Kidney (tissue), 13 donors: ENCODE measurements at regions not wholly inside any gene's neighbourhood (a gene's known extent, or its start where the extent isn't known, plus 50 kb on each side); places are given as distances from the start of the nearest gene placed in this dataset.

Source experiments
- DNase-seq, 5 donors: peaks; one replicate each; pipeline ENCODE4 v3.0.0-alpha.2; 2013 to 2020
- FAIRE-seq: peaks from 2 replicates; lab custom pipeline; 2012; peaks lifted over from hg19 to GRCh38; lab: Jason Lieb, UNC
- H3K27ac ChIP-seq, 2 donors: one replicate each; pipeline ENCODE4 v1.7.0; 2013; ENCODE audit warnings: low read depth in 2 of 2, low read length in 2 of 2, inconsistent platforms in 1 of 2
- H3K27me3 ChIP-seq: one replicate; pipeline ENCODE4 v1.7.1; 2013; ENCODE audit warnings: low read length, inconsistent platforms; ENCODE audit not compliant: control insufficient read depth, insufficient read depth
- H3K36me3 ChIP-seq, 3 donors: one replicate each; pipeline versions ENCODE4 v1.7.0 to v1.7.1; 2013; ENCODE audit warnings: low read length in 3 of 3, control low read depth in 1 of 3, inconsistent platforms in 1 of 3; ENCODE audit not compliant: insufficient read depth in 3 of 3, control insufficient read depth in 2 of 3
- H3K4me1 ChIP-seq, 3 donors: one replicate each; pipeline versions ENCODE4 v1.7.0 to v1.7.1; 2013; ENCODE audit warnings: low read length in 3 of 3, inconsistent platforms in 1 of 3, low read depth in 1 of 3; ENCODE audit not compliant: control insufficient read depth in 2 of 3, insufficient read depth in 2 of 3
- H3K4me3 ChIP-seq, 3 donors: one replicate each; pipeline versions ENCODE4 v1.7.0 to v1.8.1; 2013; ENCODE audit warnings: low read length in 3 of 3, control low read depth in 1 of 3, inconsistent platforms in 1 of 3
- H3K9ac ChIP-seq, 3 donors: one replicate each; pipeline versions ENCODE4 v1.7.0 to v1.7.1; 2013; ENCODE audit warnings: low read length in 3 of 3, control low read depth in 1 of 3, inconsistent platforms in 1 of 3
- H3K9me3 ChIP-seq, 3 donors: one replicate each; pipeline versions ENCODE4 v1.7.0 to v1.7.1; 2013; ENCODE audit warnings: low read length in 3 of 3, control low read depth in 1 of 3, inconsistent platforms in 1 of 3; ENCODE audit not compliant: control insufficient read depth in 2 of 3, insufficient read depth in 1 of 3
- CTCF ChIP-seq: IDR thresholded peaks from 3 replicates; pipeline ENCODE4 v1.5.1; 2012; ENCODE audit warnings: mild to moderate bottlenecking, moderate library complexity, borderline replicate concordance; ENCODE audit not compliant: insufficient read depth; ENCODE audit errors: extremely low read depth
- intact Hi-C: fragments of 100-400 bp; cut with DNase I; formaldehyde crosslinking; loops from one replicate; pipeline ENCODE4 v1.11.1; 2022
- donor health status: control.
- donor health status: control.
- donor health status: control.
- donor health status: control.
- donor health status: control.
- donor health status: DM: yes; HTN: yes; CAD: no.
- donor health status: Normal renal cell carcinoma (clear cell type).

- Histone ChIP-seq H3K9ac (no peak overlapping the region), H3K27me3 (no peaks in the 10 kb centered on the region), H3K4me1 (peaks cover 0 to 13% (median 11%) of the 10 kb centered on the region in 3 donors), H3K27ac (peak overlapping the region in 1 of 2 donors; percentile 11), H3K4me3 (no peak overlapping the region), H3K9me3 (no peaks in the 10 kb centered on the region), H3K36me3 (no peaks in the 10 kb centered on the region)
- no peak for FAIRE-seq
- intact Hi-C loops = no loop called here
- DNase-seq = no peak
- no peak for TF ChIP-seq CTCF
These were observed 128.3 kb downstream of the C5orf15 start for GRCh38 chr5:133840168-133840567.

- H3K4me1 ChIP-seq = peaks cover 0 to 13% (median 9%) of the 10 kb centered on the region in 3 donors
- no peaks in the 10 kb centered on the region for H3K9me3 ChIP-seq
- no peaks in the 10 kb centered on the region for H3K36me3 ChIP-seq
- no peak overlapping the region for H3K4me3 ChIP-seq
- no peak for TF ChIP-seq CTCF
- no peak overlapping the region for H3K27ac ChIP-seq
- FAIRE-seq (no peak), DNase-seq (peak in 1 of 5 donors; percentile 10)
- intact Hi-C loops = no loop called here
- H3K9ac ChIP-seq = no peak overlapping the region
- no peaks in the 10 kb centered on the region for H3K27me3 ChIP-seq
These were observed 128.7 kb downstream of the C5orf15 start for GRCh38 chr5:133839721-133840120.

- intact Hi-C loops = no loop called here
- FAIRE-seq (no peak), DNase-seq (no peak)
- Histone ChIP-seq H3K9ac (no peak overlapping the region), H3K4me1 (peaks cover 0 to 13% (median 8%) of the 10 kb centered on the region in 3 donors), H3K36me3 (no peaks in the 10 kb centered on the region), H3K27me3 (no peaks in the 10 kb centered on the region), H3K9me3 (no peaks in the 10 kb centered on the region), H3K27ac (no peak overlapping the region), H3K4me3 (no peak overlapping the region)
- no peak for TF ChIP-seq CTCF
These were observed 129.3 kb downstream of the C5orf15 start for GRCh38 chr5:133839090-133839489.

- DNase-seq (peak in 1 of 5 donors; percentile 15), FAIRE-seq (no peak)
- Histone ChIP-seq H3K4me1 (peaks cover 0 to 13% (median 3%) of the 10 kb centered on the region in 3 donors), H3K9me3 (no peaks in the 10 kb centered on the region), H3K4me3 (no peak overlapping the region), H3K27me3 (no peaks in the 10 kb centered on the region), H3K27ac (no peak overlapping the region), H3K9ac (no peak overlapping the region), H3K36me3 (no peaks in the 10 kb centered on the region)
- intact Hi-C loops = no loop called here
- no peak for TF ChIP-seq CTCF
These were observed 130.1 kb downstream of the C5orf15 start for GRCh38 chr5:133838286-133838685.
